SHP77 (cell line): ENCODE measurements at regions not wholly inside any gene's neighbourhood (a gene's known extent, or its start where the extent isn't known, plus 50 kb on each side); places are given as distances from the start of the nearest gene placed in this dataset.
A peak's percentile ranks its signal among the peaks of the same experiment; 100 is the strongest.

ENCODE experiments used
- DNase-seq, 2 experiments: peaks; one replicate each; lab custom pipeline; 2025; lab: John Stamatoyannopoulos, UW

- no peak for DNase-seq
These were observed 754.5 kb downstream of the C6orf118 start for GRCh38 chr6:164554700-164555476.

- no peak for DNase-seq
These were observed 755.2 kb downstream of the C6orf118 start for GRCh38 chr6:164554226-164554625.

GRCh38 chr6:164551706-164552105, 757.7 kb downstream of the C6orf118 start:
- no peak for DNase-seq

GRCh38 chr6:164547076-164547475, 762.3 kb downstream of the C6orf118 start:
- DNase-seq: no peak

- DNase-seq: no peak
These were observed 763.1 kb downstream of the C6orf118 start for GRCh38 chr6:164546263-164546662.

GRCh38 chr6:164534070-164534766, 775.2 kb downstream of the C6orf118 start:
- no peak for DNase-seq

GRCh38 chr6:164533045-164533362, 776.4 kb downstream of the C6orf118 start:
- DNase-seq: no peak

GRCh38 chr6:164532198-164533044, 777.0 kb downstream of the C6orf118 start:
- DNase-seq: no peak

GRCh38 chr6:164531736-164532135, 777.7 kb downstream of the C6orf118 start:
- no peak for DNase-seq

- no peak for DNase-seq
These were observed 780.9 kb downstream of the C6orf118 start for GRCh38 chr6:164528539-164528938.

GRCh38 chr6:164523087-164523654, 786.2 kb downstream of the C6orf118 start:
- no peak for DNase-seq

- no peak for DNase-seq
These were observed 788.5 kb downstream of the C6orf118 start for GRCh38 chr6:164520916-164521315.

GRCh38 chr6:164507206-164507940, 802.0 kb downstream of the C6orf118 start:
- DNase-seq: no peak

GRCh38 chr6:164505425-164505824, 804.0 kb downstream of the C6orf118 start:
- no peak for DNase-seq

GRCh38 chr6:164502833-164503232, 806.6 kb downstream of the C6orf118 start:
- DNase-seq: no peak

GRCh38 chr6:164495882-164496495, 813.4 kb downstream of the C6orf118 start:
- DNase-seq: no peak

GRCh38 chr6:164478426-164478825, 831.0 kb downstream of the C6orf118 start:
- DNase-seq: no peak

GRCh38 chr6:164477790-164478189, 831.6 kb downstream of the C6orf118 start:
- no peak for DNase-seq

- no peak for DNase-seq
These were observed 832.3 kb downstream of the C6orf118 start for GRCh38 chr6:164477101-164477500.

- no peak for DNase-seq
These were observed 840.0 kb downstream of the C6orf118 start for GRCh38 chr6:164469276-164469949.

GRCh38 chr6:164455835-164456234, 853.6 kb downstream of the C6orf118 start:
- DNase-seq: peak; percentile 4 to 8
